SK-N-SH (cell line): ENCODE measurements at regions not wholly inside any gene's neighbourhood (a gene's known extent, or its start where the extent isn't known, plus 50 kb on each side); places are given as distances from the start of the nearest gene placed in this dataset.
"Not testable (repeated sequence)": the region's sequence is repeated elsewhere in the genome, so short reads cannot be mapped to it uniquely, and the experiment has no call there.

Experiments
- CTCF ChIA-PET: fragments of 300-600, 350-600 bp; formaldehyde crosslinking; extraction: SDS; loops from one replicate; lab custom pipeline; 2021; lab: Yijun Ruan, JAX
- POLR2A ChIA-PET: fragments of 350-600 bp; sonication (Branson Sonifier 250); formaldehyde crosslinking; extraction: SDS; loops from one replicate; lab custom pipeline; 2020; ENCODE audit warnings: antibody characterized with exemption, inconsistent platforms; lab: Yijun Ruan, JAX
- DNase-seq: peaks from one replicate; pipeline ENCODE4 v3.0.0; 2012
- H2AFZ ChIP-seq: fragments of 200-600 bp; sonication (generic); 2 replicates; pipeline ENCODE4 v1.8.1; 2016; ENCODE audit warnings: antibody characterized with exemption, mild to moderate bottlenecking, low read depth
- H3F3A ChIP-seq: fragments of 200-600 bp; sonication (generic); replicated peaks from 2 replicates; pipeline ENCODE3; 2016; ENCODE audit warnings: antibody characterized with exemption, mild to moderate bottlenecking; ENCODE audit not compliant: insufficient read depth
- H3K27ac ChIP-seq, 2 experiments: fragments of 200-500 bp in 1 of 2; fragments of 200-600 bp in 1 of 2; sonication (Bioruptor generic) in 1 of 2; sonication (generic), shearing (Covaris generic) in 1 of 2; 2 replicates each; pipeline versions ENCODE4 v1.5.1 to v1.6.1; 2014 to 2016; ENCODE audit warnings: low read depth in 2 of 2, inconsistent platforms in 1 of 2, low read length in 1 of 2, mild to moderate bottlenecking in 1 of 2, mixed read lengths in 1 of 2
- H3K27me3 ChIP-seq: fragments of 200-600 bp; sonication (generic), shearing (Covaris generic); 2 replicates; pipeline ENCODE4 v1.6.1; 2016; ENCODE audit warnings: mixed run types; ENCODE audit not compliant: insufficient read depth
- H3K36me3 ChIP-seq, 2 experiments: fragments of 200-500 bp in 1 of 2; fragments of 200-600 bp in 1 of 2; sonication (Bioruptor generic) in 1 of 2; sonication (generic) in 1 of 2; replicated peaks in 1 of 2; 2 replicates each; pipeline versions ENCODE3 to v1.5.1; 2014 to 2016; ENCODE audit warnings: low read length in 1 of 2, mild to moderate bottlenecking in 1 of 2; ENCODE audit not compliant: insufficient read depth in 2 of 2, control insufficient read depth in 1 of 2
- H3K4me1 ChIP-seq, 2 experiments: fragments of 200-500 bp in 1 of 2; fragments of 200-600 bp in 1 of 2; sonication (Bioruptor generic) in 1 of 2; sonication (generic), shearing (Covaris generic) in 1 of 2; 2 replicates each; pipeline versions ENCODE4 v1.5.1 to v1.6.1; 2014 to 2016; ENCODE audit warnings: low read depth in 1 of 2, low read length in 1 of 2, mixed run types in 1 of 2; ENCODE audit not compliant: insufficient read depth in 2 of 2, control insufficient read depth in 1 of 2
- H3K4me2 ChIP-seq: fragments of 200-600 bp; sonication (generic), shearing (Covaris generic); 2 replicates; pipeline ENCODE4 v1.6.1; 2017; ENCODE audit warnings: mixed run types
- H3K4me3 ChIP-seq, 2 experiments: fragments of 200-500 bp in 1 of 2; fragments of 200-600 bp in 1 of 2; sonication (Bioruptor generic) in 1 of 2; sonication (generic), shearing (Covaris generic) in 1 of 2; 2 replicates each; pipeline versions ENCODE4 v1.5.1 to v1.8.1; 2014 to 2016; ENCODE audit warnings: low read depth in 2 of 2, inconsistent platforms in 1 of 2, low read length in 1 of 2, mild to moderate bottlenecking in 1 of 2, mixed read lengths in 1 of 2, moderate library complexity in 1 of 2
- H3K79me2 ChIP-seq: fragments of 200-600 bp; sonication (generic); 2 replicates; pipeline ENCODE4 v1.8.1; 2017; ENCODE audit warnings: mild to moderate bottlenecking; ENCODE audit not compliant: insufficient read depth
- H3K9ac ChIP-seq: fragments of 200-600 bp; sonication (generic); 2 replicates; pipeline ENCODE4 v1.6.1; 2017; ENCODE audit warnings: mixed run types
- H3K9me2 ChIP-seq: fragments of 200-600 bp; sonication (generic); 2 replicates; pipeline ENCODE4 v1.6.1; 2017; ENCODE audit warnings: mixed run types
- H3K9me3 ChIP-seq: fragments of 200-600 bp; sonication (generic); 2 replicates; pipeline ENCODE4 v1.6.1; 2017; ENCODE audit warnings: mixed run types, mild to moderate bottlenecking, moderate library complexity
- H4K20me1 ChIP-seq: fragments of 200-600 bp; sonication (generic); 2 replicates; pipeline ENCODE4 v1.6.1; 2017; ENCODE audit warnings: mild to moderate bottlenecking, mixed run types; ENCODE audit not compliant: insufficient read depth
- CHD2 ChIP-seq: fragments of 150-350 bp; IDR thresholded peaks from 2 replicates; pipeline ENCODE4 v1.6.1; 2018; ENCODE audit warnings: low read length; ENCODE audit not compliant: partially characterized antibody
- ELF1 ChIP-seq: IDR thresholded peaks from 2 replicates; pipeline ENCODE4 v1.4.0; 2012
- EP300 ChIP-seq, 2 experiments: IDR thresholded peaks; 2 replicates each; pipeline versions ENCODE4 v1.4.0 to v1.6.1; 2012; ENCODE audit warnings: borderline replicate concordance in 1 of 2, low read depth in 1 of 2, low read length in 1 of 2
- FOXM1 ChIP-seq: IDR thresholded peaks from 2 replicates; pipeline ENCODE4 v1.4.0; 2012; ENCODE audit warnings: low read depth, mild to moderate bottlenecking
- GATA2 ChIP-seq: sonication (generic); formaldehyde crosslinking; IDR thresholded peaks from 2 replicates; pipeline ENCODE4 v1.5.0; 2020; ENCODE audit warnings: mild to moderate bottlenecking, missing genetic modification reagents
- MAX ChIP-seq: IDR thresholded peaks from 2 replicates; pipeline ENCODE4 v1.4.0; 2012; ENCODE audit warnings: low read depth
- MEF2A ChIP-seq: IDR thresholded peaks from 2 replicates; pipeline ENCODE4 v1.4.0; 2012; ENCODE audit warnings: low read depth, borderline replicate concordance
- MXI1 ChIP-seq: IDR thresholded peaks from 2 replicates; pipeline ENCODE4 v1.6.1; 2012; ENCODE audit warnings: mild to moderate bottlenecking, low read depth, low read length, improper control_type of control experiment
- PBX3 ChIP-seq: IDR thresholded peaks from 2 replicates; pipeline ENCODE4; 2012
- POLR2AphosphoS5 ChIP-seq: IDR thresholded peaks from 2 replicates; pipeline ENCODE4 v1.6.1; 2012; ENCODE audit warnings: low read depth, low read length
- RCOR1 ChIP-seq: fragments of 150-350 bp; IDR thresholded peaks from 2 replicates; pipeline ENCODE4 v1.6.1; 2017; ENCODE audit warnings: antibody characterized with exemption, low read length
- REST ChIP-seq: IDR thresholded peaks from 2 replicates; pipeline ENCODE4 v1.6.1; 2012; ENCODE audit warnings: mild to moderate bottlenecking, low read depth, low read length, moderate library complexity
- RXRA ChIP-seq: IDR thresholded peaks from 2 replicates; pipeline ENCODE4 v1.4.0; 2012; ENCODE audit warnings: low read depth, mild to moderate bottlenecking, borderline replicate concordance
- SIN3A ChIP-seq: IDR thresholded peaks from 2 replicates; pipeline ENCODE4 v1.6.1; 2012; ENCODE audit warnings: low read depth, mild to moderate bottlenecking, low read length, moderate library complexity, borderline replicate concordance
- SMC3 ChIP-seq: IDR thresholded peaks from 2 replicates; pipeline ENCODE4 v1.6.1; 2012; ENCODE audit warnings: low read depth, low read length, improper control_type of control experiment
- TCF12 ChIP-seq: IDR thresholded peaks from 2 replicates; pipeline ENCODE4 v1.4.0; 2012
- TEAD4 ChIP-seq: IDR thresholded peaks from 2 replicates; pipeline ENCODE4 v1.4.0; 2012; ENCODE audit warnings: mild to moderate bottlenecking, borderline replicate concordance; ENCODE audit not compliant: insufficient read depth
- USF2 ChIP-seq: fragments of 150-350 bp; IDR thresholded peaks from 2 replicates; pipeline ENCODE4 v1.6.1; 2017; ENCODE audit warnings: antibody characterized with exemption, low read length, low read depth, borderline replicate concordance
- YY1 ChIP-seq: IDR thresholded peaks from 2 replicates; pipeline ENCODE4 v1.4.0; 2012; ENCODE audit warnings: low read depth, mild to moderate bottlenecking
- WGBS: methylation state at CpG from one replicate; pipeline ENCODE4 v1.1.6; 2017; ENCODE audit warnings: low lambda C conversion rate; 5-methylcytosine and 5-hydroxymethylcytosine counted together

GRCh38 chr14:27739657-27740156 is 1026.9 kb upstream of the FOXG1 start:
- ChIA-PET POLR2A (no interaction called here), CTCF (no interaction called here)

GRCh38 chr14:27750114-27750513 is 1016.5 kb upstream of the FOXG1 start:
- Histone ChIP-seq H4K20me1 (no peaks in the 10 kb centered on the region), H3K36me3 (no peaks in the 10 kb centered on the region), H2AFZ (no peak overlapping the region), H3F3A (no peaks in the 10 kb centered on the region), H3K4me2 (no peak overlapping the region), H3K9ac (no peak overlapping the region), H3K27ac (no peak overlapping the region), H3K27me3 (no peaks in the 10 kb centered on the region), H3K9me2 (no peaks in the 10 kb centered on the region), H3K79me2 (no peaks in the 10 kb centered on the region), H3K4me1 (no peaks in the 10 kb centered on the region), H3K4me3 (no peak overlapping the region), H3K9me3 (no peaks in the 10 kb centered on the region)
- no peak for DNase-seq
- CTCF ChIA-PET = no interaction called here
- TF ChIP-seq MAX (no peak), GATA2 (CRISPR knock-in tag) (no peak), RCOR1 (no peak), MXI1 (no peak), RXRA (no peak), TCF12 (no peak), PBX3 (no peak), ELF1 (no peak), YY1 (no peak), SMC3 (no peak), POLR2AphosphoS5 (no peak), EP300 (IDR thresholded peaks at IDR 0.05; ENCODE audit: borderline replicate concordance in 1 of 2, low read depth in 1 of 2, low read length in 1 of 2) (no peak), MEF2A (no peak)
- POLR2A ChIA-PET = no interaction called here
- WGBS = 8% methylated on average over 4 of the region's 4 CpGs

More at GRCh38 chr14:27739657-27740156, 1026.9 kb upstream of the FOXG1 start:
- H3K9me2 ChIP-seq = no peaks in the 10 kb centered on the region
- H3K79me2 ChIP-seq = no peaks in the 10 kb centered on the region
- H3K4me3 ChIP-seq = no peak overlapping the region
- H4K20me1 ChIP-seq = no peaks in the 10 kb centered on the region
- H3K36me3 ChIP-seq = no peaks in the 10 kb centered on the region
- H3K27me3 ChIP-seq = no peaks in the 10 kb centered on the region
- no peaks in the 10 kb centered on the region for H3K9me3 ChIP-seq
- no peaks in the 10 kb centered on the region for H3F3A ChIP-seq
- H2AFZ ChIP-seq = no peak overlapping the region
- DNase-seq = no peak
- H3K4me2 ChIP-seq = no peak overlapping the region
- H3K4me1 ChIP-seq = no peaks in the 10 kb centered on the region
- 33% methylated on average over 1 of the region's 1 CpG for WGBS
- TF ChIP-seq CHD2 = no peak
- no peak for TF ChIP-seq SIN3A
- no peak for TF ChIP-seq RXRA
- no peak for TF ChIP-seq YY1
- no peak for TF ChIP-seq REST
- no peak for TF ChIP-seq TEAD4
- TF ChIP-seq USF2 = no peak
- no peak for TF ChIP-seq FOXM1
- H3K27ac ChIP-seq = no peak overlapping the region
- H3K9ac ChIP-seq = no peak overlapping the region

- CTCF ChIA-PET, H3K4me2 ChIP-seq, H2AFZ ChIP-seq, H4K20me1 ChIP-seq, H3K4me3 ChIP-seq, H3K79me2 ChIP-seq, H3K36me3 ChIP-seq, H3K9me3 ChIP-seq, H3K4me1 ChIP-seq, H3F3A ChIP-seq, H3K27ac ChIP-seq, H3K9me2 ChIP-seq, DNase-seq, POLR2A ChIA-PET, H3K9ac ChIP-seq, H3K27me3 ChIP-seq: not testable (repeated sequence)
- WGBS = 47% methylated on average over 4 of the region's 4 CpGs
Measured at GRCh38 chr14:27757642-27758041, 1008.9 kb upstream of the FOXG1 start.
